ENCODE measurements at regions not wholly inside any gene's neighbourhood (a gene's known extent, or its start where the extent isn't known, plus 50 kb on each side); places are given as distances from the start of the nearest gene placed in this dataset.
A peak's percentile ranks its signal among the peaks of the same experiment; 100 is the strongest.

DNA sequence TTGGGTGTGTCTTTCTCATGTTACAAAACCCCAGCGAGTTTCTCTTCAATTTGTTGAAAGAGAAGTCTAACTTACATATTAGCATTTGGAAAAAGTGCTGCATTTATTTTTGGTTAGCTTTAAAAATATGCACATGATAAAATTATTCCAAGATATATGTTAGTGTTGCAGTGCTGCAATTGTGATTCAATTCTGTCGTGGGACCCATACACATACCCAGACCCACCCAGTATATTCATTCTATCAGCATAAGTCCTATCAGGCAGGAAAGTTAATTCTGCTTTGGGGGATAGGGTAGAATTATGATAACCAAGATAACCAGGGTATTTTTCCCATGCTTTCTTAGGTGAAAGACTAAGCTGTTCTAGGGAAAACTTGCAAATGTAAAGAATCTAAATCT is 313.5 kb downstream of the EPHA7 start:
- Histone ChIP-seq H3K4me3 (no peak overlapping the region), H3K27ac (no peak overlapping the region)
- no peak for DNase-seq (ENCODE audit: low spot score)
- TF ChIP-seq, protein P1, sequence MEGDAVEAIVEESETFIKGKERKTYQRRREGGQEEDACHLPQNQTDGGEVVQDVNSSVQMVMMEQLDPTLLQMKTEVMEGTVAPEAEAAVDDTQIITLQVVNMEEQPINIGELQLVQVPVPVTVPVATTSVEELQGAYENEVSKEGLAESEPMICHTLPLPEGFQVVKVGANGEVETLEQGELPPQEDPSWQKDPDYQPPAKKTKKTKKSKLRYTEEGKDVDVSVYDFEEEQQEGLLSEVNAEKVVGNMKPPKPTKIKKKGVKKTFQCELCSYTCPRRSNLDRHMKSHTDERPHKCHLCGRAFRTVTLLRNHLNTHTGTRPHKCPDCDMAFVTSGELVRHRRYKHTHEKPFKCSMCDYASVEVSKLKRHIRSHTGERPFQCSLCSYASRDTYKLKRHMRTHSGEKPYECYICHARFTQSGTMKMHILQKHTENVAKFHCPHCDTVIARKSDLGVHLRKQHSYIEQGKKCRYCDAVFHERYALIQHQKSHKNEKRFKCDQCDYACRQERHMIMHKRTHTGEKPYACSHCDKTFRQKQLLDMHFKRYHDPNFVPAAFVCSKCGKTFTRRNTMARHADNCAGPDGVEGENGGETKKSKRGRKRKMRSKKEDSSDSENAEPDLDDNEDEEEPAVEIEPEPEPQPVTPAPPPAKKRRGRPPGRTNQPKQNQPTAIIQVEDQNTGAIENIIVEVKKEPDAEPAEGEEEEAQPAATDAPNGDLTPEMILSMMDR (IDR thresholded peaks at IDR 0.05): no peak

DNA sequence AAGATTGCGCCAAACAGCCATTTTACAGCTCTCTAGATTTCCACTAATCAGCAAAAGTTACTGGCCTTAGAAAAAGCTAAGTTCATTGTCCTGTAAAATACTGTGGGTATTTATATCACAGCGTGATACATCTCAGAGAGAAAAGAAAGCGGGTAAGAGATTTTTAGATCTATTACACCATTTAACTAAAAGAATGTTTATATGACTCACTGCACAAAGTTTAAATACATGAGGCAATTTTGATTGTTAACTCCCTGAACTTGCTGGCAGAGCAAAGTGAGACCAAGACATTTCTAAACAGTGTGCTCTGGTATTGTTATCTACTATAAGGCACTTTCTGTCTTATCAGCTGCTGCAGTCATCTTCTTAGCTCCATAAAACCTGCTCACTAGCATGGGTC is 314.3 kb downstream of the EPHA7 start:
- DNase-seq (ENCODE audit: low spot score): no peak
- H3K4me3 ChIP-seq: no peak overlapping the region
- TF ChIP-seq, protein P1 (IDR thresholded peaks at IDR 0.05): no peak
- no peak overlapping the region for H3K27ac ChIP-seq

DNA sequence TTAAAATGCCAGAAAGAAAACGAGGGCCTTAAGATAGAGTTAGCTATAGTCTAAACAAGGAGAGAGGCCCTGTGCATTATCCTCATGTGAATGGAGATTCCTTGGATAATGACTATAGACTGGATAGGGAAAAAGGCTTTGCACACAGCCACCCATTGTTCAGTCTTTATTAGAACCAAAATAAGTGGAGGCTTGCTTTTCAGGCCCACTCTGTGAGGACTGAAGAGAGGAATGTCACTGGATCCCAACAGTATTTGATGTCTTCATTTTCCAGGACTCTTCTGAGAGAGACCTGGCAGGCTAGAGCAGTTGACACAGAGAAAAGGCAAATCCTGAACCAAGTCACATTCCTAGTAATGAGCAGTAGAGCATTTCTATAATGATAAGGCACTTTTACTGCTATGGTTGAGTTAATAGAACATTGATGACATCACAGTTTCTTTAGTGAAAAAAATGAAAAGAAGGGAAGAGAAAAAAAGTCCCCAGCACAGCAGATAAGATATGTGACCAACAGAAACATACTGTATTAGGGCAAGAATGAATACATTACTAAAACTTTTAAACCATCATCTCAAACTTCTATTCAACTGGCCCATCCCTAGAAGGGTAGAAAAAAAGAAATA is 315.1 kb downstream of the EPHA7 start:
- H3K4me3 ChIP-seq: no peak overlapping the region

DNA sequence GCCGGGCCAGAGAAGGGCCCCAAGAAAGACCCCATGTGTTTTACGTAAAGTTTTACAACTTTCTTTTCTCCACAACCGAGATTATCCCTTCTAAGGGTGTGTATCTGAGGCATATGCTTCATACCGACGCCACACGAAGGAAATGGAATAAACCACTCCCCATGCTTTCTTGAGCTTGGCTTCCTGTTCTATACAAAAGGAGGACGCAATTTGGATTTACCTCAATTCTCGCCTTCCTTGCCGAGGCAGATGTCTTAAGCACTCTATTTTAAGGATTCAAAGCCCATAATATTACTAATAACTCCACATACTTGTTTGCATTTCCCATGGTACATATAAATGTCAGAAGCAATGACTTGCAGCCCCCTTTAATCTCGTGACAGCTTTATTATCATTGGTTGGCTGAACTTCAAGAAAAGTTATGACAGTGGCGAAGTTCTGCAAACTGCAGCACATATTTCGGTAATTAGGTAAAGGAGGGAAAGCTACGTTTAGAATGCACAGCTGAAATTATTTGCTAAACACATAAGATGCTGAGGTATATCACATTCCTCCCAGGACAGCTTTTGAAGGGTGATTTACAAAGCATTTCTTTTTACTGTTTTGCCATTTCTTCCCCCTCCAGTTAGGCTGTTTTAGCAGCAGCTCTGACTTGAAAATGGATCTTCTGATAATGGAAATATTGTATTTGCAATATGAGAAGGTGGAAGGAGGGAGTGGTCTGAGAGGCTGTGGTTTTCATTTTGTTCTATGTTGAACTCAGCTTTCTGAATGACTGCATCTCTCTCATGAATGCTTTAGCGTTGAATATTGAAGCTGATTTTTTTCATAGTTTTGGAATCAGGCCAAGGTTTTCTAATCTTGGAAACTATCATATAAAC is 330.5 kb downstream of the EPHA7 start:
- Histone ChIP-seq H3K4me3 (peak overlapping the region; percentile 7), H3K27ac (no peak overlapping the region)
- TF ChIP-seq, protein P1 (IDR thresholded peaks at IDR 0.05): no peak
- no peak for DNase-seq (ENCODE audit: low spot score)

More for the DNA sequence above, 315.1 kb downstream of the EPHA7 start:
- no peak overlapping the region for H3K27ac ChIP-seq
- no peak for DNase-seq (ENCODE audit: low spot score)
- TF ChIP-seq, protein P1 (IDR thresholded peaks at IDR 0.05): no peak

DNA sequence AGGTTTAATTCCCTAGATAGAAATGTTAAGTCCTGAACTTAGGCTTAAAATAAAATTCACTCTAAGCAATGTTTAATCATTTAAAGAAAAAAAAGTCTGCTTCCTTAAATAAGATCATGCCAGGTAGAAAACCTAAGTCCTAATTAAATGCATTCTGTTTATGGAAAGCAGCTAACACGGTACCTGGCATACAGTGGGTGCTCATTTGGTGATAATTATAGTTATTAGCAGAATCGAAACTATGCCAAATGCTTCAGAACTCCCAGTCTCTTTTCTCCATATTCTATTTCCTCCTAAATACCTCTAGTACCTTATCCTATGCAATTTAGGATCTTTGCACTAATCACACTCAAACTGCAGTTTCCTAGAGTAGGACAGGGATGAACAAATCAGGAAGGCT is 331.8 kb downstream of the EPHA7 start:
- no peak overlapping the region for H3K4me3 ChIP-seq
- no peak for DNase-seq (ENCODE audit: low spot score)
- TF ChIP-seq, protein P1 (IDR thresholded peaks at IDR 0.05): no peak
- H3K27ac ChIP-seq: no peak overlapping the region

DNA sequence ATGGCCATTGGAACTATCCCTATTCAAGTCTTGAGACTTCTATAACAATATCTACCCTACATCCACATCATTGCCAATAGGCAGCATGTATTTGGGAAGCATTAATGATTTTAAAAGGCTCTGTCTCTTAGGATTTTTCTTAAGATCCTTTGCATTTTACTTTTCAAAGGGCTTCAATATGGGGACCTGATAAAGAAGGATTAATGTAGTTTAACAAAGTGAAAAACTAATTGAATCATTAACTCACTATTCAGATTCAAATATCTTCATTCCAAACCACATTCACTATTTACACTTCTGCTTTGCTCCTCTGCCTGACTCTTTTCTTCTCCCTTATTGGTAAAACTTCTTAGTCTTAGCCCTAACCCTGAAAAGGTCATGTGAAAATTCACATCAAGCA is 333.0 kb downstream of the EPHA7 start:
- TF ChIP-seq, protein P1 (IDR thresholded peaks at IDR 0.05): no peak
- no peak for DNase-seq (ENCODE audit: low spot score)
- no peak overlapping the region for H3K4me3 ChIP-seq
- H3K27ac ChIP-seq: no peak overlapping the region
